ENCODE measurements at regions not wholly inside any gene's neighbourhood (a gene's known extent, or its start where the extent isn't known, plus 50 kb on each side); places are given as distances from the start of the nearest gene placed in this dataset.

GRCh38 chr14:96631030-96631429 is 128.8 kb downstream of the PAPOLA start:
- no peak for DNase-seq (ENCODE audit: low read depth)
- TF ChIP-seq CTCF (IDR thresholded peaks at IDR 0.05; ENCODE audit: control insufficient read depth, extremely low read depth, insufficient read depth): no peak
- no peak overlapping the region for H3K4me3 ChIP-seq (ENCODE audit: low read depth, low read length)

GRCh38 chr14:96631621-96632362 is 129.6 kb downstream of the PAPOLA start:
- no peak overlapping the region for H3K4me3 ChIP-seq (ENCODE audit: low read depth, low read length)
- DNase-seq (ENCODE audit: low read depth): no peak
- TF ChIP-seq CTCF (IDR thresholded peaks at IDR 0.05; ENCODE audit: control insufficient read depth, extremely low read depth, insufficient read depth): no peak

GRCh38 chr14:96632363-96632758 is 130.2 kb downstream of the PAPOLA start:
- H3K4me3 ChIP-seq (ENCODE audit: low read depth, low read length): no peak overlapping the region
- no peak for TF ChIP-seq CTCF (IDR thresholded peaks at IDR 0.05; ENCODE audit: control insufficient read depth, extremely low read depth, insufficient read depth)
- DNase-seq (ENCODE audit: low read depth): no peak

- no peak for TF ChIP-seq CTCF (IDR thresholded peaks at IDR 0.05; ENCODE audit: control insufficient read depth, extremely low read depth, insufficient read depth)
- no peak for DNase-seq (ENCODE audit: low read depth)
- no peak overlapping the region for H3K4me3 ChIP-seq (ENCODE audit: low read depth, low read length)
Observed at GRCh38 chr14:96633096-96633495, 130.9 kb downstream of the PAPOLA start.

GRCh38 chr14:96634481-96634880 is 132.3 kb downstream of the PAPOLA start:
- no peak overlapping the region for H3K4me3 ChIP-seq (ENCODE audit: low read depth, low read length)
- DNase-seq (ENCODE audit: low read depth): no peak
- TF ChIP-seq CTCF (IDR thresholded peaks at IDR 0.05; ENCODE audit: control insufficient read depth, extremely low read depth, insufficient read depth): no peak

- no peak for DNase-seq (ENCODE audit: low read depth)
- no peak for TF ChIP-seq CTCF (IDR thresholded peaks at IDR 0.05; ENCODE audit: control insufficient read depth, extremely low read depth, insufficient read depth)
- H3K4me3 ChIP-seq (ENCODE audit: low read depth, low read length): no peak overlapping the region
Observed at GRCh38 chr14:96634896-96635295, 132.7 kb downstream of the PAPOLA start.

GRCh38 chr14:96635850-96636249 is 133.7 kb downstream of the PAPOLA start:
- DNase-seq (ENCODE audit: low read depth): no peak
- no peak overlapping the region for H3K4me3 ChIP-seq (ENCODE audit: low read depth, low read length)
- no peak for TF ChIP-seq CTCF (IDR thresholded peaks at IDR 0.05; ENCODE audit: control insufficient read depth, extremely low read depth, insufficient read depth)

Data from LNCaP clone FGC (cell line).